ENCODE measurements at regions not wholly inside any gene's neighbourhood (a gene's known extent, or its start where the extent isn't known, plus 50 kb on each side); places are given as distances from the start of the nearest gene placed in this dataset.

DNA sequence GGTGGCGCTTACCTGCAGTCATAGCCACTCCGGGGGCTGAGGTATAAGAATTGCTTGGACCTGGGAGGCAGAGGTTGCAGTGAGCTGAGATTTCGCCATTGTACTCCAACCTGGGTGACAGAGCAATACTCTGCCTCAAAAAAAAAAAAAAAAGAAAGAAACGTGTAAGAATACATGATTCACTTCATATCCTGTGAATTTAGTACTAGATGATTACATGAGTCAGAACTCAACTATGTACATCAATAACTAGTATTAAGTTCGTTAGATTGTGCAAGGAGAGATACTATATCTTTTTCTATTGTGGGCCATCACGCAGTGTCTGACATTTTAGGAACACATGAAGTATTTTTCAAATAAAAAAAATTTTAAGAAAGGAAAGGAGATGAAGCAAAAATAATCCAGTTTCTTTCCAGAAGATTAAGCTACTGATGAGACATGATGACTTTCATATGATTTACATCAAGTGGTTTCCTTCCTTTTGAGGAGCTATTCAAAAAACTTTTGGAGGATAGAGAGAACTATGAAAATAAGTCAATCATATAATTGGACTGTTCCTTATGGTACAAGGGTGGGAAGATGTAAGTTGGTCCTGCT, 64.7 kb upstream of the EXOC1L start:
- TF ChIP-seq, protein P1, sequence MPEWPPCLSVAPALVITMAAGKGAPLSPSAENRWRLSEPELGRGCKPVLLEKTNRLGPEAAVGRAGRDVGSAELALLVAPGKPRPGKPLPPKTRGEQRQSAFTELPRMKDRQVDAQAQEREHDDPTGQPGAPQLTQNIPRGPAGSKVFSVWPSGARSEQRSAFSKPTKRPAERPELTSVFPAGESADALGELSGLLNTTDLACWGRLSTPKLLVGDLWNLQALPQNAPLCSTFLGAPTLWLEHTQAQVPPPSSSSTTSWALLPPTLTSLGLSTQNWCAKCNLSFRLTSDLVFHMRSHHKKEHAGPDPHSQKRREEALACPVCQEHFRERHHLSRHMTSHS (tag by site-specific recombination; IDR thresholded peaks at IDR 0.05), result no peak
- no peak for TF ChIP-seq TSHZ1 (tag by site-specific recombination; IDR thresholded peaks at IDR 0.05; ENCODE audit: borderline replicate concordance)
